Hepatocyte (in vitro differentiated cells): ENCODE measurements at regions not wholly inside any gene's neighbourhood (a gene's known extent, or its start where the extent isn't known, plus 50 kb on each side); places are given as distances from the start of the nearest gene placed in this dataset.
A peak's percentile ranks its signal among the peaks of the same experiment; 100 is the strongest.

ENCODE experiments used
- DNase-seq: peaks from one replicate; pipeline ENCODE4 v3.0.0-alpha.2; 2016; ENCODE audit warnings: low spot score
- H2AFZ ChIP-seq: fragments of 200-600 bp; sonication (generic); 2 replicates; pipeline ENCODE4 v1.6.0; 2016; ENCODE audit warnings: antibody characterized with exemption, mild to moderate bottlenecking
- H3K27ac ChIP-seq: fragments of 200-600 bp; sonication (generic); 2 replicates; pipeline ENCODE4 v1.5.1; 2016; ENCODE audit warnings: mild to moderate bottlenecking
- H3K27me3 ChIP-seq: fragments of 200-600 bp; sonication (generic); 2 replicates; pipeline ENCODE4 v1.6.1; 2016
- H3K36me3 ChIP-seq: fragments of 200-600 bp; sonication (generic); replicated peaks from 2 replicates; pipeline ENCODE4 v1.5.1; 2016; ENCODE audit warnings: low read depth; ENCODE audit not compliant: insufficient read depth
- H3K4me1 ChIP-seq: fragments of 200-600 bp; sonication (generic); 2 replicates; pipeline ENCODE4 v1.5.1; 2016; ENCODE audit warnings: mild to moderate bottlenecking, moderate library complexity; ENCODE audit not compliant: insufficient read depth
- H3K4me2 ChIP-seq: fragments of 200-600 bp; sonication (generic); 2 replicates; pipeline ENCODE4 v1.6.0; 2016
- H3K4me3 ChIP-seq: fragments of 200-600 bp; sonication (generic); 2 replicates; pipeline ENCODE4 v1.5.1; 2016; ENCODE audit warnings: mild to moderate bottlenecking
- H3K79me2 ChIP-seq: fragments of 200-600 bp; sonication (generic); 2 replicates; pipeline ENCODE4 v1.6.0; 2017; ENCODE audit warnings: mild to moderate bottlenecking
- H3K9me2 ChIP-seq: fragments of 200-600 bp; sonication (generic); replicated peaks from 2 replicates; pipeline ENCODE4 v1.6.0; 2017; ENCODE audit warnings: mild to moderate bottlenecking; ENCODE audit not compliant: insufficient read depth
- H3K9me3 ChIP-seq: fragments of 200-600 bp; sonication (generic); 2 replicates; pipeline ENCODE4 v1.5.1; 2016; ENCODE audit warnings: low read depth, mild to moderate bottlenecking
- H4K20me1 ChIP-seq: fragments of 200-600 bp; sonication (generic); 2 replicates; pipeline ENCODE4 v1.6.0; 2016; ENCODE audit warnings: mild to moderate bottlenecking; ENCODE audit not compliant: insufficient read depth, poor library complexity, severe bottlenecking
- EZH2 ChIP-seq: fragments of 200-600 bp; sonication (generic); IDR thresholded peaks from 2 replicates; pipeline ENCODE4 v1.6.1; 2016; ENCODE audit warnings: antibody characterized with exemption, mild to moderate bottlenecking, borderline replicate concordance
- EZH2phosphoT487 ChIP-seq: fragments of 200-600 bp; sonication (generic); IDR thresholded peaks from one replicate; pipeline ENCODE4 v1.6.1; 2018; ENCODE audit warnings: antibody characterized with exemption, mild to moderate bottlenecking, low read depth, moderate library complexity; ENCODE audit not compliant: unreplicated experiment, severe bottlenecking
- WGBS: methylation state at CpG from one replicate; pipeline ENCODE4 v1.1.6; 2016; ENCODE audit warnings: low lambda C conversion rate; ENCODE audit errors: missing lambda C conversion rate; 5-methylcytosine and 5-hydroxymethylcytosine counted together
- TF ChIP-seq, protein P1 (sequence below): fragments of 200-600 bp; sonication (generic); IDR thresholded peaks from 2 replicates; pipeline ENCODE4 v1.5.1; 2016; ENCODE audit warnings: antibody characterized with exemption, mild to moderate bottlenecking; ENCODE audit not compliant: poor library complexity

DNA sequence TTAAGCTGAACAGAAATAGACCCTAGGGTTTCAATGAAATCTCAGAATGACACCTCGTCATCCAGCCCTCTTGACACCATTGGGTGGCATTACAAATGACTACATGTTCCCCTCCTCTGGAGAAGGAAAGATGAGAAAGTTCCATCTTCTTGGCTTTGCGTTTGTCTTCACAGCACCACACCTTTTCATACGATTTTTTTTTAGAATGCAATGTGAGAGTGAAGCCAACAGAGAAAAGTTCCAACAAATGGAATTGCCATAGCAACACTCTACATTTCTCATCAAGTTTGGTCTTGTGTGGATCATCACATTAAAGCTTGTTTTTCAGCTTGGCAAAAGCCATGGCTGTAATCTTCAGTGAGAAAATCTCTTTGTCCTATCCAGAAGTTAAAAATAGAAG, 183.4 kb upstream of the SNX7 start:
- 88% methylated on average over 3 of the region's 3 CpGs for WGBS
- H3K36me3 ChIP-seq = no peaks in the 10 kb centered on the region
- no peak overlapping the region for H2AFZ ChIP-seq
- no peaks in the 10 kb centered on the region for H3K79me2 ChIP-seq
- no peak for TF ChIP-seq EZH2phosphoT487
- TF ChIP-seq, protein P1, sequence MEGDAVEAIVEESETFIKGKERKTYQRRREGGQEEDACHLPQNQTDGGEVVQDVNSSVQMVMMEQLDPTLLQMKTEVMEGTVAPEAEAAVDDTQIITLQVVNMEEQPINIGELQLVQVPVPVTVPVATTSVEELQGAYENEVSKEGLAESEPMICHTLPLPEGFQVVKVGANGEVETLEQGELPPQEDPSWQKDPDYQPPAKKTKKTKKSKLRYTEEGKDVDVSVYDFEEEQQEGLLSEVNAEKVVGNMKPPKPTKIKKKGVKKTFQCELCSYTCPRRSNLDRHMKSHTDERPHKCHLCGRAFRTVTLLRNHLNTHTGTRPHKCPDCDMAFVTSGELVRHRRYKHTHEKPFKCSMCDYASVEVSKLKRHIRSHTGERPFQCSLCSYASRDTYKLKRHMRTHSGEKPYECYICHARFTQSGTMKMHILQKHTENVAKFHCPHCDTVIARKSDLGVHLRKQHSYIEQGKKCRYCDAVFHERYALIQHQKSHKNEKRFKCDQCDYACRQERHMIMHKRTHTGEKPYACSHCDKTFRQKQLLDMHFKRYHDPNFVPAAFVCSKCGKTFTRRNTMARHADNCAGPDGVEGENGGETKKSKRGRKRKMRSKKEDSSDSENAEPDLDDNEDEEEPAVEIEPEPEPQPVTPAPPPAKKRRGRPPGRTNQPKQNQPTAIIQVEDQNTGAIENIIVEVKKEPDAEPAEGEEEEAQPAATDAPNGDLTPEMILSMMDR = no peak
- TF ChIP-seq EZH2 = no peak
- H3K4me3 ChIP-seq = no peak overlapping the region
- DNase-seq = no peak
- no peak overlapping the region for H3K4me2 ChIP-seq
- no peak overlapping the region for H3K27ac ChIP-seq
- H3K9me3 ChIP-seq = no peaks in the 10 kb centered on the region
- H3K4me1 ChIP-seq = no peaks in the 10 kb centered on the region
- H3K27me3 ChIP-seq = no peaks in the 10 kb centered on the region
- H3K9me2 ChIP-seq = no peaks in the 10 kb centered on the region
- H4K20me1 ChIP-seq = no peaks in the 10 kb centered on the region

DNA sequence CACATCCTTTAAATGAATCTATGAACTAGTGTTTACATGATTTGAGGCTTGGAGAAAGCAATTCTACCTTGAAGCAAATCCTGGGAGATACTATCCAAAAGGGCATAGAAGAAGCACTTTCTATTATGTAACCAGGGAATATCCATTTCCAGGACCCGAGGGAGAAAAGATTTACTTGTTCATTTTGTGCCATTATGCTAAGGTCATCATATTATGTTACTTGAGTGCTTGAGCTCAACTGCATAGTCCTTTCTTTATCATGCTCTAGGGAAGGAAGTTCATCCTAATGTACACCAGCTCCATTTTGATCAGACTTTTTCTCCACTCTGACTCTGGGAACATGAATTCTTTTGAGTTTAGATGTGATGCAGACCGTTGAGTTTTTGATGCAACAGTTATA, 188.6 kb upstream of the SNX7 start:
- no peak for DNase-seq
- no peaks in the 10 kb centered on the region for H3K9me3 ChIP-seq
- H3K27ac ChIP-seq = no peak overlapping the region
- no peaks in the 10 kb centered on the region for H4K20me1 ChIP-seq
- 89% methylated on average over 2 of the region's 2 CpGs for WGBS
- no peak overlapping the region for H3K4me3 ChIP-seq
- H3K4me1 ChIP-seq = no peaks in the 10 kb centered on the region
- H3K4me2 ChIP-seq = no peak overlapping the region
- H3K79me2 ChIP-seq = no peaks in the 10 kb centered on the region
- H3K27me3 ChIP-seq = no peaks in the 10 kb centered on the region
- H2AFZ ChIP-seq = no peak overlapping the region
- H3K36me3 ChIP-seq = no peaks in the 10 kb centered on the region
- H3K9me2 ChIP-seq = no peaks in the 10 kb centered on the region
- TF ChIP-seq, protein P1 = no peak
- TF ChIP-seq EZH2phosphoT487 (no peak), EZH2 (no peak)

DNA sequence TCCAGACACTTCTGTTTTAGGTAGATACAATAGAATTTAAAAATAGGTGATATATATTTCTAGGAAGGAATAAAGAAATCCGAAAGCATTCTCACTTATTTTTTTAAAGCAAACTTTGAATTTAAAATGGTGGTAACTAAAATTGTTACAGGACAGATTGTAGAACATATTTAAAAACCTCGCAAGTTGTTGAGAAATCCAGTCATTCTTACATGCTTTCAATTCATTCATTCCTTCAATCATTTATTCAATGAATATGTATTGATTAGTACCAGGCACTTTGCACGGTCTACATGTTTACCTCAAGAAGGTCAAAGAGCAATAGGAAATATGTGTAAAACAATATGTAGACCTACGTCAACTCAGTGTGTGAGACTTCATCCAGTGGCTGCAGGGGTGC, 189.9 kb upstream of the SNX7 start:
- no peak overlapping the region for H3K4me3 ChIP-seq
- TF ChIP-seq EZH2 = no peak
- TF ChIP-seq, protein P1 = no peak
- no peak for TF ChIP-seq EZH2phosphoT487
- no peaks in the 10 kb centered on the region for H3K36me3 ChIP-seq
- H3K27me3 ChIP-seq = no peaks in the 10 kb centered on the region
- H4K20me1 ChIP-seq = no peaks in the 10 kb centered on the region
- WGBS = 82% methylated on average over 4 of the region's 4 CpGs
- H3K9me3 ChIP-seq = no peaks in the 10 kb centered on the region
- no peak overlapping the region for H3K4me2 ChIP-seq
- no peak for DNase-seq
- H3K4me1 ChIP-seq = no peaks in the 10 kb centered on the region
- no peaks in the 10 kb centered on the region for H3K9me2 ChIP-seq
- H3K27ac ChIP-seq = no peak overlapping the region
- no peak overlapping the region for H2AFZ ChIP-seq
- H3K79me2 ChIP-seq = no peaks in the 10 kb centered on the region

DNA sequence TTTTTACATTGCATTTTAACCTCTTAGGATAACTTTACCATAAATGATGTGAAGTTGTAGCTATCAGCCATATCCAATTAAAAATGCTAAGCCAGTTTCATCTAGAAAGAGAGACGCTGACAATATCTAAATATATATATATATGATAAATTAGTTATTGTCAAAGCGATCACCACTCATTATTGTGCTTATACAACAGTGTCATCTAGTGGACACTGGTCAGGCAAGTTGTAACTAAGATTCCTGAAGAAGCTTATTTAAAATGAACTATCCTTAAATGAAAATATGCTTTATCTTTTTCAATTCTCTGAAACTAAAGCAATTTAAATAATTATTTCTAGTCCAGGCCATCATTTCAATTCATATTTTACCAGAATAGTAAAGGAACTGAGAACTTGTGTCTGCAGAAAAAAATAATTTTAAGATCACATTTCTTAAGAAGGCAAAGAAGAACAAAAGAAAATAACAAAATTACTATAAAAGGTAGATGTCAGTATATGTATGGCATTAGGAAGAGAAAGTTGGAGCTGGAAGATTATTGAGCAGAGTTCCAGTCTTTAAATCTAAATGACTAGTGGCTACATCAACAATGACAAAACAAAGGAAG, 193.3 kb upstream of the SNX7 start:
- 20% methylated on average over 2 of the region's 2 CpGs for WGBS
- no peaks in the 10 kb centered on the region for H3K36me3 ChIP-seq
- H3K79me2 ChIP-seq = no peaks in the 10 kb centered on the region
- H3K9me3 ChIP-seq = no peaks in the 10 kb centered on the region
- no peak for TF ChIP-seq EZH2
- TF ChIP-seq, protein P1 = peak; percentile 92
- no peaks in the 10 kb centered on the region for H3K27me3 ChIP-seq
- H2AFZ ChIP-seq = no peak overlapping the region
- no peaks in the 10 kb centered on the region for H3K9me2 ChIP-seq
- H3K4me2 ChIP-seq = no peak overlapping the region
- H3K4me1 ChIP-seq = no peaks in the 10 kb centered on the region
- DNase-seq = peak; percentile 48
- H3K27ac ChIP-seq = no peak overlapping the region
- no peak overlapping the region for H3K4me3 ChIP-seq
- H4K20me1 ChIP-seq = no peaks in the 10 kb centered on the region
